Panc1 (cell line): ENCODE measurements at regions not wholly inside any gene's neighbourhood (a gene's known extent, or its start where the extent isn't known, plus 50 kb on each side); places are given as distances from the start of the nearest gene placed in this dataset.

Source experiments
- ATAC-seq: fragments of 200-7000 bp; cut with Tn5 transposase; 2 replicates; pipeline ENCODE4 v1.9.1; 2020; ENCODE audit warnings: mild to moderate bottlenecking, moderate library complexity
- BruUV-seq: library from RNA; stranded (reverse); fragments of 400-500 nt; replicated peaks from 2 replicates; lab custom pipeline; 2021; lab: Mats Ljungman, UMichigan
- CTCF ChIA-PET: fragments of 300-600 bp; sonication (Branson Sonifier 250); formaldehyde crosslinking; loops from one replicate; lab custom pipeline; 2022; ENCODE audit warnings: antibody characterized with exemption; lab: Charles Lee
- POLR2A ChIA-PET: fragments of 300-600 bp; sonication (Branson Sonifier 250); formaldehyde crosslinking; loops from one replicate; lab custom pipeline; 2022; ENCODE audit warnings: antibody characterized with exemption; lab: Charles Lee
- DNase-seq: peaks from one replicate; pipeline ENCODE4 v3.0.0-alpha.2; 2010; ENCODE audit warnings: low read depth, low spot score
- H3K27ac ChIP-seq: 2 replicates; pipeline ENCODE4 v1.5.1; 2011; ENCODE audit warnings: mild to moderate bottlenecking, low read length, inconsistent platforms
- H3K27me3 ChIP-seq: fragments of 200-500 bp; sonication (Bioruptor generic); 2 replicates; pipeline ENCODE4 v1.6.0; 2014; ENCODE audit warnings: low read length, inconsistent platforms; ENCODE audit not compliant: control insufficient read depth, insufficient read depth
- H3K36me3 ChIP-seq: fragments of 200-500 bp; sonication (Bioruptor generic); 2 replicates; pipeline ENCODE4 v1.5.1; 2014; ENCODE audit warnings: inconsistent platforms, mild to moderate bottlenecking, low read length, moderate library complexity; ENCODE audit not compliant: control insufficient read depth, insufficient read depth
- H3K4me1 ChIP-seq: 2 replicates; pipeline ENCODE4 v1.5.1; 2011; ENCODE audit warnings: inconsistent platforms, mild to moderate bottlenecking, low read length, moderate library complexity; ENCODE audit not compliant: control insufficient read depth, insufficient read depth
- H3K4me3 ChIP-seq, 2 experiments: 2 replicates each; pipeline ENCODE4 v1.5.1; 2011 to 2012; ENCODE audit warnings: low read depth in 2 of 2, low read length in 2 of 2, mild to moderate bottlenecking in 2 of 2, inconsistent platforms in 1 of 2, moderate library complexity in 1 of 2
- H3K9me3 ChIP-seq: fragments of 200-500 bp; sonication (Bioruptor generic); 2 replicates; pipeline ENCODE4 v1.5.1; 2014; ENCODE audit warnings: low read depth, mild to moderate bottlenecking, inconsistent platforms, low read length, moderate library complexity; ENCODE audit not compliant: control insufficient read depth, insufficient read depth
- POLR2AphosphoS5 ChIP-seq: IDR thresholded peaks from 2 replicates; pipeline ENCODE4 v1.6.1; 2012; ENCODE audit warnings: mild to moderate bottlenecking, low read depth, low read length, moderate library complexity
- REST ChIP-seq, 2 experiments: IDR thresholded peaks; 2 replicates each; pipeline ENCODE4 v1.6.1; 2011 to 2012; ENCODE audit warnings: low read depth in 2 of 2, control low read depth in 1 of 2, low read length in 1 of 2, mild to moderate bottlenecking in 1 of 2, moderate library complexity in 1 of 2; ENCODE audit not compliant: insufficient read depth in 1 of 2
- SIN3A ChIP-seq: IDR thresholded peaks from 2 replicates; pipeline ENCODE4 v1.6.1; 2012; ENCODE audit warnings: low read depth, mild to moderate bottlenecking, low read length, moderate library complexity, borderline replicate concordance; ENCODE audit not compliant: insufficient read depth
- TCF7L2 ChIP-seq: IDR thresholded peaks from 2 replicates; pipeline ENCODE4 v1.6.1; 2011; ENCODE audit warnings: mild to moderate bottlenecking, low read depth, low read length, inconsistent platforms
- in situ Hi-C: cut with HindIII; loops from 2 replicates; pipeline ENCODE4 v1.10.0; 2016; ENCODE audit warnings: low sequenced_read_pairs, low pct_unique_long_range_greater_than_20kb
- intact Hi-C: fragments of 100-400 bp; cut with micrococcal nuclease; formaldehyde crosslinking; loops from one replicate; pipeline ENCODE4 v1.10.0; 2022; ENCODE audit not compliant: unreplicated experiment
- TF ChIP-seq, protein P1 (sequence below): fragments of 450-650 bp; IDR thresholded peaks from 2 replicates; pipeline ENCODE4 v1.5.1; 2017; ENCODE audit warnings: mild to moderate bottlenecking

DNA sequence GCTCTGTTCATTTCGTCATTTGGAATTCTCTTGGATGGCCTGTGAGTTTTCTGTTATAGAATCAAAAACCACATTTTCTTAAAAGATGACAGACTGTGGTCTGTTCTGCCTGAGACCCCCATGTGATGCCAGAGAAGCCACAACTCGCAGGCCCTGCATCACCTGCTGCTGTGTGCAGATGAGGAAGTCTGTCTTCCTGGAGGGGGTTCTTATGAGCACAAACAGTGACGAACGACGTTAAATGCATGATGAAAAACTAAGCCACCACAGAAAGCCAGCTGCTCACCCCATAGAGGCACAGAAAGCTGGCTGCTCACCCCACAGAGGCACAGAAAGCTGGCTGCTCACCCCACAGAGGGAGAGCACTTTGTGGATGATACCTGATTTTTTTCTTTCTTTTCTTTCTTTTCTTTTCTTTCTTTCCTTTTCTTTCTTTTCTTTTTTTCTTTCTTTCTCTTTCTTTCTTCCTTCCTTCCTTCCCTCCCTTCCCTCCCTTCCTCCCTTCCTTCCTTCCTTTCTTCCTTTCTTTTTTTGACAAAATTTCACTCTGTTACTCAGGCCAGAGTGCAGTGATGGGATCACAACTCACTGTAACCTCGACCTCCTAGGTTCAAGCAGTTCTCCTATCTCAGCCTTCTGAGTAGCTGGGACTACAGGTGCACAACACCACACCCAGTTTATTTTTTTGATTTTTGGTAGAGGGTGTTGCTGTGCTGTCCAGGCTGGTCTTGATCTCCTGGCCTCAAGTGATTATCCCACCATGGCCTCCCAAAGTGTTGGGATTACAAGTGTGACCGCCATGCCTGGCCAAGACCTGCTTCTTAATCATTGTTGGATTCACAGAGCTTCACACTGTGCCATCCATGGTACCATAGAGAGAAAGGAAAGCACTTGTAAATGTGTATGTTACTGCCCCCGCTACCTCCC, 1191.4 kb downstream of the UQCRFS1 start:
- Histone ChIP-seq H3K4me3 (no peak overlapping the region), H3K36me3 (no peaks in the 10 kb centered on the region), H3K27me3 (no peaks in the 10 kb centered on the region), H3K9me3 (no peaks in the 10 kb centered on the region), H3K27ac (no peak overlapping the region), H3K4me1 (no peaks in the 10 kb centered on the region)
- in situ Hi-C loops = no loop called here
- ChIA-PET CTCF (interaction anchor here (0.7 kb wide), 1 partner anchor 8 kb away, joined by 12 read pairs; no protein-coding TSS in a partner anchor), POLR2A (no interaction called here)
- BruUV-seq = no TSS peak
- no peak for ATAC-seq
- no peak for DNase-seq
- TF ChIP-seq, protein P1, sequence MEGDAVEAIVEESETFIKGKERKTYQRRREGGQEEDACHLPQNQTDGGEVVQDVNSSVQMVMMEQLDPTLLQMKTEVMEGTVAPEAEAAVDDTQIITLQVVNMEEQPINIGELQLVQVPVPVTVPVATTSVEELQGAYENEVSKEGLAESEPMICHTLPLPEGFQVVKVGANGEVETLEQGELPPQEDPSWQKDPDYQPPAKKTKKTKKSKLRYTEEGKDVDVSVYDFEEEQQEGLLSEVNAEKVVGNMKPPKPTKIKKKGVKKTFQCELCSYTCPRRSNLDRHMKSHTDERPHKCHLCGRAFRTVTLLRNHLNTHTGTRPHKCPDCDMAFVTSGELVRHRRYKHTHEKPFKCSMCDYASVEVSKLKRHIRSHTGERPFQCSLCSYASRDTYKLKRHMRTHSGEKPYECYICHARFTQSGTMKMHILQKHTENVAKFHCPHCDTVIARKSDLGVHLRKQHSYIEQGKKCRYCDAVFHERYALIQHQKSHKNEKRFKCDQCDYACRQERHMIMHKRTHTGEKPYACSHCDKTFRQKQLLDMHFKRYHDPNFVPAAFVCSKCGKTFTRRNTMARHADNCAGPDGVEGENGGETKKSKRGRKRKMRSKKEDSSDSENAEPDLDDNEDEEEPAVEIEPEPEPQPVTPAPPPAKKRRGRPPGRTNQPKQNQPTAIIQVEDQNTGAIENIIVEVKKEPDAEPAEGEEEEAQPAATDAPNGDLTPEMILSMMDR = no peak
- no peak for TF ChIP-seq SIN3A
- no peak for TF ChIP-seq POLR2AphosphoS5
- intact Hi-C loops = no loop called here

DNA sequence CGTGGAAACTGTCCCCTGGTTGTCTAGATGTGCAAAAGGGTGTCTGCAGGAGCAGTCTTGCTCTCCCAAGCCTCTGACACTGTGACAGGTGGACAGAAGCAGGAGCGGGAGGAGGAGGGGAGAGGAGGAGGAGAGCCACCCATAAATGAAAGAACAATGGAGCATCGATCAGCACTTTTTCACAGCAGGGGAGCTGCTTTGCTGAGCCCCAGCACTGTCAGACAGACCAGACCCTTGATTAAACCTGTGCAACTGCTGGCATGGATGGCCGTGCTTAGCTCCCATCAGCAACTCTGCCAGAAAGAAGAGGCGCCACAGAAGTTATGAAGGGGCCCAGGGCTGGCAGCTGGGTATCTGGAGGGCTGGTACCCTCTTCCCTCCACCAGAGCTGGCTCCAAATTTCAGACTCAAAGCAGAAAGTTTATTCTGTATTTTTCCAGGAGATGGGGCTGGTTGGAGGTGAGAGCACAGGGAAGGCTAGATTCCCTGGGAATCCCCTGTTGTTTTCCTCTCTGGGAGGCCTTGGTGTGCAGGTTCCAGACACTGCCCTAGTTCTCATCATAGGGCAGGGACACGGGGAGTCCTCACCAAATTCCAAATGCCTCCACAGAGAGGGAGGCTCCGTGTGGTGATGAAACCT, 1192.2 kb downstream of the UQCRFS1 start:
- CTCF ChIA-PET = no interaction called here
- no peaks in the 10 kb centered on the region for H3K27me3 ChIP-seq

More for the DNA sequence above, 1192.2 kb downstream of the UQCRFS1 start:
- Histone ChIP-seq H3K27ac (no peak overlapping the region), H3K36me3 (no peaks in the 10 kb centered on the region), H3K4me1 (no peaks in the 10 kb centered on the region), H3K4me3 (no peak overlapping the region), H3K9me3 (no peaks in the 10 kb centered on the region)
- POLR2A ChIA-PET = no interaction called here
- no peak for ATAC-seq
- in situ Hi-C loops = no loop called here
- TF ChIP-seq REST (IDR thresholded peaks at IDR 0.05; ENCODE audit: insufficient read depth in 1 of 2, low read depth in 2 of 2, low read length in 1 of 2) (no peak), SIN3A (no peak), POLR2AphosphoS5 (no peak), TCF7L2 (no peak)
- TF ChIP-seq, protein P1 = no peak
- BruUV-seq = no TSS peak
- intact Hi-C loops = no loop called here
- DNase-seq = no peak
